DOHH2 (cell line): ENCODE measurements at regions not wholly inside any gene's neighbourhood (a gene's known extent, or its start where the extent isn't known, plus 50 kb on each side); places are given as distances from the start of the nearest gene placed in this dataset.

Experiments used
- H3F3A ChIP-seq: fragments of 200-600 bp; sonication (generic), shearing (Covaris generic); 2 replicates; pipeline ENCODE4 v1.6.0; 2016; ENCODE audit warnings: antibody characterized with exemption, mild to moderate bottlenecking; ENCODE audit not compliant: control insufficient read depth, insufficient read depth
- H3K27ac ChIP-seq: fragments of 200-600 bp; sonication (generic); 2 replicates; pipeline ENCODE4 v1.5.1; 2014; ENCODE audit warnings: low read depth, mild to moderate bottlenecking, low read length, moderate library complexity
- H3K27me3 ChIP-seq: fragments of 200-600 bp; sonication (generic); 2 replicates; pipeline ENCODE4 v1.6.1; 2014; ENCODE audit warnings: mild to moderate bottlenecking, low read length, mixed read lengths; ENCODE audit not compliant: control insufficient read depth
- H3K36me3 ChIP-seq: fragments of 200-600 bp; sonication (generic); 2 replicates; pipeline ENCODE4 v1.6.1; 2014; ENCODE audit warnings: mild to moderate bottlenecking, low read length, moderate library complexity, mixed read lengths; ENCODE audit not compliant: control insufficient read depth
- H3K4me1 ChIP-seq: fragments of 200-600 bp; sonication (generic); 2 replicates; pipeline ENCODE4 v1.6.1; 2014; ENCODE audit warnings: mild to moderate bottlenecking, low read length, mixed read lengths; ENCODE audit not compliant: control insufficient read depth
- H3K4me2 ChIP-seq: fragments of 200-600 bp; sonication (generic); 2 replicates; pipeline ENCODE4 v1.6.0; 2014; ENCODE audit warnings: mild to moderate bottlenecking, low read length, moderate library complexity
- H3K4me3 ChIP-seq: fragments of 200-600 bp; sonication (generic); 2 replicates; pipeline ENCODE4 v1.5.1; 2014; ENCODE audit warnings: mild to moderate bottlenecking, low read length, mixed read lengths
- H3K79me2 ChIP-seq: fragments of 200-600 bp; sonication (generic); 2 replicates; pipeline ENCODE4 v1.6.1; 2014; ENCODE audit warnings: mild to moderate bottlenecking, low read length, mixed read lengths; ENCODE audit not compliant: control insufficient read depth
- H3K9me2 ChIP-seq: fragments of 200-600 bp; sonication (generic); replicated peaks from 2 replicates; pipeline ENCODE4 v1.6.1; 2014; ENCODE audit warnings: mild to moderate bottlenecking, low read length, mixed read lengths; ENCODE audit not compliant: control insufficient read depth
- H3K9me3 ChIP-seq: fragments of 200-600 bp; sonication (generic); 2 replicates; pipeline ENCODE4 v1.6.1; 2014; ENCODE audit warnings: antibody characterized with exemption, low read length, mixed read lengths; ENCODE audit not compliant: control insufficient read depth, insufficient read depth
- H4K20me1 ChIP-seq: fragments of 200-600 bp; sonication (generic); 2 replicates; pipeline ENCODE4 v1.6.0; 2014; ENCODE audit warnings: low read depth, mild to moderate bottlenecking, antibody characterized with exemption, low read length, moderate library complexity; ENCODE audit not compliant: control insufficient read depth, insufficient read depth
- CTCF ChIP-seq: fragments of 200-600 bp; sonication (generic); IDR thresholded peaks from one replicate; pipeline ENCODE4 v1.5.1; 2014; ENCODE audit warnings: antibody characterized with exemption, mild to moderate bottlenecking, low read depth, low read length; ENCODE audit not compliant: poor library complexity, severe bottlenecking
- EZH2phosphoT487 ChIP-seq: fragments of 200-600 bp; sonication (generic); IDR thresholded peaks from 2 replicates; pipeline ENCODE4 v1.6.1; 2017; ENCODE audit warnings: borderline replicate concordance, mild to moderate bottlenecking, antibody characterized with exemption, low read length, moderate library complexity, mixed read lengths

GRCh38 chr4:160318567-160319220, 1215.8 kb downstream of the RAPGEF2 start:
- H4K20me1 ChIP-seq: no peaks in the 10 kb centered on the region
- H3F3A ChIP-seq: no peaks in the 10 kb centered on the region
- no peak overlapping the region for H3K4me3 ChIP-seq
- no peak overlapping the region for H3K27ac ChIP-seq
- H3K4me1 ChIP-seq: no peaks in the 10 kb centered on the region
- H3K36me3 ChIP-seq: no peaks in the 10 kb centered on the region
- H3K9me2 ChIP-seq: no peaks in the 10 kb centered on the region
- H3K4me2 ChIP-seq: no peak overlapping the region
- H3K9me3 ChIP-seq: no peaks in the 10 kb centered on the region
- H3K27me3 ChIP-seq: no peaks in the 10 kb centered on the region
- no peak for TF ChIP-seq EZH2phosphoT487
- TF ChIP-seq CTCF: no peak
- no peaks in the 10 kb centered on the region for H3K79me2 ChIP-seq

GRCh38 chr4:160319221-160319867, 1216.5 kb downstream of the RAPGEF2 start:
- H4K20me1 ChIP-seq: no peaks in the 10 kb centered on the region
- no peaks in the 10 kb centered on the region for H3K27me3 ChIP-seq
- no peaks in the 10 kb centered on the region for H3K9me3 ChIP-seq
- no peak overlapping the region for H3K27ac ChIP-seq
- no peak overlapping the region for H3K4me3 ChIP-seq
- TF ChIP-seq EZH2phosphoT487: no peak
- no peak for TF ChIP-seq CTCF
- no peaks in the 10 kb centered on the region for H3K36me3 ChIP-seq
- H3K4me1 ChIP-seq: no peaks in the 10 kb centered on the region
- no peak overlapping the region for H3K4me2 ChIP-seq
- no peaks in the 10 kb centered on the region for H3K9me2 ChIP-seq
- H3K79me2 ChIP-seq: no peaks in the 10 kb centered on the region
- no peaks in the 10 kb centered on the region for H3F3A ChIP-seq

GRCh38 chr4:160319868-160320260, 1217.0 kb downstream of the RAPGEF2 start:
- Histone ChIP-seq H3K36me3 (no peaks in the 10 kb centered on the region), H3F3A (no peaks in the 10 kb centered on the region), H3K4me3 (no peak overlapping the region), H3K9me2 (no peaks in the 10 kb centered on the region), H4K20me1 (no peaks in the 10 kb centered on the region), H3K79me2 (no peaks in the 10 kb centered on the region), H3K27ac (no peak overlapping the region), H3K4me1 (no peaks in the 10 kb centered on the region), H3K9me3 (no peaks in the 10 kb centered on the region), H3K27me3 (no peaks in the 10 kb centered on the region), H3K4me2 (no peak overlapping the region)
- TF ChIP-seq EZH2phosphoT487 (no peak), CTCF (no peak)
